Activated CD4-positive, alpha-beta T cell treated with anti-CD3 and anti-CD28 coated beads, Interleukin-2, Interleukin-6, amounts not matched to agents 100 ng/mL and 50 ng/mL, durations not matched to agents 16 hours and 8 hours (primary cell): ENCODE measurements at regions not wholly inside any gene's neighbourhood (a gene's known extent, or its start where the extent isn't known, plus 50 kb on each side); places are given as distances from the start of the nearest gene placed in this dataset.
"Not testable (repeated sequence)": the region's sequence is repeated elsewhere in the genome, so short reads cannot be mapped to it uniquely, and the experiment has no call there.

Experiments
- DNase-seq: peaks from one replicate; pipeline ENCODE4 v3.0.0-alpha.2; 2020

DNA sequence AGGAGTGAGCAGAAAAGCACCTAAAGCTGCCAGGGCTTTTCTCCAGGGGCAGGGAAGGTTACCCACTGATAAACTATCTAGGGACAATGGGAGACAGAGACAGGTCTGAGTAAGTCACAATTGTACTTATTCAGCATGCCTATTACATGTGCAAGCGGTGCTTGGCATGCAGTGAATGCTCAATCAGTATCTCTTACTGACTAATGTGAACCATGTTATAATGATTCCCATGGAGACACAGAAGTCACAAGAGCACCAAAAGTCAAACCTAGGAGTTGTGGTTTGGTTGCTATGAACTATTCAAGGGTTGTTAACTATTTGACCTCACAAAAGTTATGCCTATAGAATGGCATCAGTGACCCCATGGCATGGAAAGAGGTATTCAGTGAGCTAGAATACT is 50.0 kb upstream of the RASGRP1 start:
- no peak for DNase-seq

DNA sequence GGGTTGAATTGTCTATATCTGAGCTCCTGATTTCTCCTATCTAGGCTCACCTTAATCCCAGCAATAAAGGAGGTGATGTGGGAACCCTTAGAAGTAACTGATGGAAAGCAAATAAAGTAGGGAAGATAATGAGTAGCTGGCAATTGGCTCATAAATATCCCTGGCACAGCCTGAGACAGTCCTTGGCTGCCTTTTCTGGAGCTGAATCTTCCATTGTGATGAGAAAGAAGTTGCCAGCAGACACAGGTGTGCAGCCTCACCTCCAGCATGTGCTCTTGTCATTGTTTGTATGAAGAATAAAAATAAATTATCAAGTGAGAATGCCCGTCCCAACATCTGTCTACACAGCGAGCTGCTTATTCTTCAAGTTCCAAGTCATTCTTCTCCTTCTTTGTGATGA is 53.2 kb upstream of the RASGRP1 start:
- DNase-seq: no peak

DNA sequence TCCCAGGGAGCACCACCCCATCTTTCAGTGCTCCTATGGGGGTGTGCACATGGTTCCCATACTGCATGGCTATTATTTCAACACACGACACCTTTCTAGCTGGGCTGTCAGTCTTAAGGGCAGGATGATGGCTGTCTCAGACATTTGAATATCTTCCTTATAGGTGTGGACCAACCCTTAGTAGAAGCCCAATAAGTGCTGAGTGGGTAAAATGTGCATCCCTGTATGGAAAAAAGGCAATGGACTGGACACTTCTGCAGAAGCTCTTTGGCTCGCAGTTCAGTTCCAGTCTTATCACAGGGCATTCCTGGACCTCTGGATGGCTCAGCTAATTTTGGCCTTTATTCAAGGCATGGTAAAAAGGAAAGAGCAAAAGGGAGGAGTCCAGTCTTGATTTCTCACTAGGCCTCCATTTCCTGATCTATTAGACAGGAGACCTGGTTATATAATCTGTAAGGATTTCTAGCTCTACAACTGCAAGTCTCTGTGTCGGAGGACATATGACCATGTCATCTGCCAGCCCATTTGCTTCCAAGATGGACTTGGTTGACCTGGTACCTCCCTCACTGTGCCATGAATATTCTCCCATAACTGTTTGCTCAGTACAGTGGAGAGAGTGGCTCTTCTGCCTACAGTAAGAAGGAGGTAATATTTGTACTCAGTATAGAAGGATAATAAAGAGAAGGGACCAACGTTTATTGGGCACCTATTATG is 53.8 kb upstream of the RASGRP1 start:
- no peak for DNase-seq

DNA sequence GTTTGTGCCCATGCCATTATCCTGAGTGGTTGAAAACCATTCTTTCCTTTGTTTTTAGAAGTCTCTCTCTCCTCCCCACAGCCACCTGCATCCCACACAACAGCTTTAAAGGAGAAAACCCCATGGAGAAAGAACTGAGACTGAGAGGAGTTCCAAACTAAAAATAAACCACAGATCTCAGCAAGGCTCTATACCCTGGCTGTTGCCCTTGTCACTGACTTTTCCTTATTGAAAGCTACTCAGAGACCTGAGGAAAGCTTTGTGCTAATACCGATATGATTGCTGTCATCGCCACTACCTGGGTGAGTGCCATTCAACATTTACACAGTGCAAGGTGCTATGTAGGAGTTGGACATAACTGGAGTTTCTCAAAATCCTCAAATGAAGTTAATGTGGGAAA is 55.5 kb upstream of the RASGRP1 start:
- no peak for DNase-seq

DNA sequence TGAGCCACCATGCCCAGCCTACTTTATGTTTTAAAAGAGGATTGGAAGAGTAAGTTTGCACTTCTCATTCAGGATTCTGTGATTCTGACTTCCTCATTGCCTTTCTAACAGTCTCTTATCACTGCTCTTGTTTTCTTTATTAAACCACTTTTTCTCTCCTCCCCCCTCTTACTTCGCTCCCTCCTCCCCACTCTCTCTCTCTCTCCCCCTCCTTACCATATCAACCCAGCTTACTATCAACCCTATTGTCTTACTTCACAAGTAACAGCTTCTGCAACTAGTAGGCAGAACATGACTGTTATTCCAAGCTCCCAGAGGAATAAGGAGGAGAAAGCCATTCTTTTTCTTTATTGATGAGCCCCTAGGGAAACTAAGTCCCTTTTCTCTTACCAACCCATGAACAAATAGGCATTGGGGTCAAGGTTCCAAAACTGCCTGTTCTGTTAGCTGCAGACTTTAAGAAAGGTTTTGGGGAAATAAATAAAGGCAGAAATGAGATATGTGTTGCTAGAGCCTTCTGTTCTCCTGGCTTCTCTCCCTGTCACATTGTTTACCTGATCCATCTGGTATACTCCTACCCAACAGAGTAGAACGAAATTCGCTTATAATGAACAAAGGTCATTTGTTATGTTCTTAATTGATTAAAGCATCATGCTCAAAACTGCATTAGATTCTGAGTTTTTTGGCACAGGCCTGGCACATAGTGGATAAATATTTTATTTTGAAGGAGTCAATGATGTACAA is 56.4 kb upstream of the RASGRP1 start:
- DNase-seq: no peak

DNA sequence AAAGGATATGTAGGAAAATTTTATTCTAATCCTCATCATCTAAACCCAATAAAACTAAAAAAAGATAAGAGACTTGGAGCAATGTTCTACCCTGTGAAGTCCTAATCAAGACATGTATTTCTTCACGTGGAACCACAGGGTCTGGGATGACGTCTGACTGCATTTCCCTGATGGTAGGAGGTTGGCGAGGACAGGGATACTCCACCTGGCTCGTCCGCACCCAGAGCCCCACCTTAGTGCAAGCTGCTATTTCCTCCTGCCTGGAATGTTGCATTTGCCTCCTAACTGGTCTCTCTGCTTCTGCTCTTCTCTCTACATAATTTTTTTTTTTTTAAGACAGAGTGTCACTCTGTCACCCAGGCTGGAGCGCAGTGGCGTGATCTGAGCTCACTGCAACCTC is 57.7 kb upstream of the RASGRP1 start:
- DNase-seq: no peak

DNA sequence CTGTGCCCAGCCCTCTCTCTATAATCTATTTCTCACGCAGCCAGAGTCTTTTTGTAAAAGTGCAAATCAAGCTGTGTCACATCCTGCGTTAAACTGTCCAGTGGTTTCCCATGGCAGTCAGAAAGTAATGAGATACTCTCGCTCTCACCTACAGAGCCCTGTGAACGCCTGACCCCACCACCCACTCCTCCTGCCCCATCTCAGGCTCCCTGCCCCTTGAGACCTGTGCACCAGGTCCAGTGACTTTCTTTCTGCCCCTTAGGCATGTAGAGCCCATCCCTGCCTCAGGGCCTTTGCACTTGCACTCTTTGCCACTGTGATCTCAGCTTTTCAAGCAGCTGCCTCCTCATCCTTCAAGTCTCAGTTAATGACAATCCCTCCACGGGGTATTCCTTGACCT is 58.3 kb upstream of the RASGRP1 start:
- no peak for DNase-seq

DNA sequence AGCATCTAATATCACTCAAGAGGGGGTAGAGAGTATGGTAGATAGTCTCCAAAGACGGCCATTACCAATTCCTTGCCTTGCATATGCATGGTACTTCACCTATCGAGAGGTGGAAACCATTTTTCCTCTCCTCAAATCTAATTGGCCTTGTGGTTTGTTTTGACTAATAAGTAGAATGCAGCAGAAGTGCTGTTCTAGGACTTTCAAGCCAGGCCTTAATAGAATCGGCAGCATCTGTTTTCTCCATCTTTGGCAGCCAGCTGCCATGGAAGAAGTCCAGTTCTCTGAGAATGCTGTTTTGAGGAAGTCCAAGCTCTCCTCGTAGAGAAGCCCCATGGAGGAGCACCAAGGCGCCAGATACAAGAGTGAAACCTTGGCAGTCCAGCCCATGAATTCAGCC is 59.1 kb upstream of the RASGRP1 start:
- no peak for DNase-seq

DNA sequence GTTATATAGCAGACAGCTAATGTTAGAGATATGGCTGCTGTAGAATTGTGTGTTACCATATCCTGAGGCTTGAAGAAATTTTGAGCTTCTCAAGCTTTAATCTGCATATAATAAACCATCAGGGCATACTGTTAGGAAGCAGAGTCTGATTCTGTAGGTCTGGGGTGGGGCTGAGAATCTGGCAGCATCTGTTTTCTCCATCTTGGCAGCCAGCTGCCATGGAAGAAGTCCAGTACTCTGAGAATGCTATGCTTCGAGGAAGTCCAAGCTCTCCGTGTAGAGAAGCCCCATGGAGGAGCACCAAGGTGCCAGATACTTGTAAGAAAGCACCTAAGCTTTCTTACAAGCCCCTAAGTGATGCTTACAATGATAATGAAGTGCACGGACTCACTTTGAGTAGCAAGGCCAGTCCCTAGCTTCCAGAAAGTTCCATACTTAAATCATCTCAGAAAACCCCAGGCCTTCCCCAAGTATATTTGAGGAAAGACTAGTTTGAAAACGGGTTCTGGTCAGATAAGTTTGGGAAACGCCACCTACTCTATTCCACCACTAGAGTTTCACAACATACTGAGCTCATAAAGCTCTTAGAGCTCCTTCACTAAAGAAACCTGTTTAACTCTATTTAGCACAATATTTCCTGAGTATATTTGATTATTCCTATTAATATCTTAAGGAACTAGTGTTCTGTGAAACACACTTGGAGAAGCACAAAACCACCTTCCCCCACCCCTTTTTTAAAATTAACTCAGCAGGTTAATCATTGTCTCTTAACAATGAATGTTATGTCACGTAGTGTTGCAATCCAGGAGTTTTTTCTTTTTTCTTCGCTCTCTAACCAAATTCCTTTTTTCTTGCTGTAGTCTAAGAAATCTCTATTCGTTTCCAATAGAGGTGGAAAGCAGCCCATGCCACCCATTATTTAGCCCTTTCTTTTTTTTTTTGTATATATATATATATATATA is 59.9 kb upstream of the RASGRP1 start:
- no peak for DNase-seq

DNA sequence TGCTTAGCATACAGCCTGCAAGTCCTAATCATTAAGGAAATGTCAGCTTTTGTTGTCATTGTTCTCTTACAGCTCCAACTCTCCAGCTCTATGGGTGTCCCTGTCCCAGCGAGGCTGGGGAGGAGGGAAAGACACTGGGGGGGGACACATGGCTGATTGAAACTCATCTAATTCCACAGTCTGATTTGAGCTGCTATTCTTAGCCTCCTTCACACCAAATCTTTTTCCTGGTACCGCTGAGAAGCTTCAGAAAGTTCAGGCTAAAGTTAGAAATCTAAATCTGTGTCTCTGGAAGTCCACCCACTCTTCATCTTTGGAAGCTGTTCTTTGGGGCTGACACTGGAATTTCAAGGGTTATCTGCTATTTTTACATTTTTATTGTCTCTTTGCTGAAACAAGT is 61.3 kb upstream of the RASGRP1 start:
- no peak for DNase-seq

DNA sequence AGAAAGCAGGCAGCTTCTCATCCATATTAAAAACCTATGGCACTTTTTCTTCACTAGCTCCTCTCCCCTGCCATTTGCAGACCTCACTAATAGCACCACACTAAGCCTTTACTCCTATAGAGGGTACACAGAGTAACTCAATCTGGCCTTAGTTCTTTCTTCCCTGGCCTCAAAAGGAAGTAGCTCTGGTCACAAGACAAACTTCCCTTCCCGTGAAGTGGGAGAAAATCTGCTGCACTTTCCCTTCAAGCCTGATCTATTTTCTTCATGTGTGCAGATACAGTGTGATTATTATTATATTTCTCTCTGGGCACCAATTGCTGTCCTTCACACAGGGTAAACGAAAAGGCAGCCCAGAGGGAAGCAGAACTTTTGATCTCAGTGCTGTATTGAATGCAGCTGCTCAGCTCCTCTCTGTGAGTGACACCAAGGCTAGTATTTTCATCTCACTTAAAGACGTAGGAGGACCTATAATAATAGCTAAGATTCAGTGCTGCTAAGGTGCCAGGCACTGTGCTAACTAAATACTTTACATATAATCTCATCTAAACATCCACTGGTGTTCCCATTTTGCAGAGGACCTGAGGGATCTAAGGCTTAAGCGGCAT is 61.9 kb upstream of the RASGRP1 start:
- DNase-seq: no peak

DNA sequence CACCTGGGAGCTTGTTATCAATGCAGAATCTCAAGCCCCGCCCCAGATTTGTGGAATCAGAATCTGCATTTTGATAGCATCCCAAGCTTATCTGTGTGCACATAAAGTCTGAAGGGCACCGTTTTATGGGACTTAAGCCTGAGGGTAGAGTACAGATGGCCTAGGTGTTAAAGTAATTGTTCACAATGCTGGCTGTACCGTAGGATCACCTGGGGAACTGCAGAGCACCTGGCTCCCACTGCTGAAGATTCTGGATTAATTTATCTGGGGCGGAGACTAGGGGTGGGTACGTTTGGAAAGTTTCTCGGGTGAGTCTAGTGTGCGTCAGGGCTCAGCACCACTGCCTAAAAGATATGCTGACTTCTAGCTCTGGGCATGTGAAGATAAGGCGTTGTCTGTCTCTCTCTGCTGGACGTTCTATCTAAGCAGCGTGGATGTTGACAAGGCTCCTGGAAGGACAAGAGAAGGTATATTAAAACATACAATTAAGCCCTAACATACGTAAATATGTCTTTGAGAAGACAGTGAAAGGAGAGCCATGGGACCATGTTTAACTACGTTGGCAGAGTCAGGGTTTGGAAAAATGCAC is 63.2 kb upstream of the RASGRP1 start:
- DNase-seq: no peak

DNA sequence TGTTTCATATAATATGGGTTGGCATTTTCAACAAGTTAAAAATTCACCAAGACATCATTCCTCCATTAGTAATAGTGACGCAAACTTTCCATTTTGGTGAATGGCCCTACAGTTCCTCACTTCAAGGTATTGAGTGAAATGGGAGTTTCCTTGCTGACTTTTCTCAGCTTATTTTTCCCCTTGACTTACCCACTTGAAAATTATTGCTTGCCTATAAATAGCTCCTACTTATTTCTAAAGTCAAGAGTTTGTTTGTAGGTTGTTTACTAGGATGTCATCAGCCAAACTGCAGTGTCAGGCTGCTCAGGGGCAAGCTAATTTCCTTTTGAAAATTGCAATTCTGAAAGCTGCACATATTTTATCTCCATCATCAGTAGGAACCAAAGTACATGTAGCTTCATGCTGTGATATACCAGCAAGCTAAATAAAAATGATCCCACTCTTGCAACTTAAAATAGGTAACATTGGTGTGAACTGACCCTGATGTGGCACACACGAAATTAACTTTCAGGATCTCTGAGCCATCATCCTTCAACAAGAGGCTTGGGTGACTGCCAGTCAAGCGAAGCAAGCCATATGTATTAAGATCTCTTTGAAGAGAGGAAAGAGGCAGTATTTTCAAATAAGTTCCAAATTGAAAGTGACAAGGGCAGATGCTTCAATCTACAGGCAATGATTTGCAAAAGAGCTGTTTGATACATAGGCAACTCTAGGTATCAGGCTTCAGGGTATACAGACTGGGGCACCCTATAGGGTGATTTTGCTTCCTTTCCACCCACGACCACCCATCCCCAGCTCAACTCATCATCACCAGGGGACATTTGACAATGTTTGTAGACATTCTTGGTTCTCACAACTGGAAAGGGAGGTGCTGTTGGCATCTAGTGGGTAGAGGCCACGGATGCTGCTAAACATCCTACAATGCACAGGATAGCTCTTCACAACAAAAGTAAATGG is 66.8 kb upstream of the RASGRP1 start:
- DNase-seq: no peak

DNA sequence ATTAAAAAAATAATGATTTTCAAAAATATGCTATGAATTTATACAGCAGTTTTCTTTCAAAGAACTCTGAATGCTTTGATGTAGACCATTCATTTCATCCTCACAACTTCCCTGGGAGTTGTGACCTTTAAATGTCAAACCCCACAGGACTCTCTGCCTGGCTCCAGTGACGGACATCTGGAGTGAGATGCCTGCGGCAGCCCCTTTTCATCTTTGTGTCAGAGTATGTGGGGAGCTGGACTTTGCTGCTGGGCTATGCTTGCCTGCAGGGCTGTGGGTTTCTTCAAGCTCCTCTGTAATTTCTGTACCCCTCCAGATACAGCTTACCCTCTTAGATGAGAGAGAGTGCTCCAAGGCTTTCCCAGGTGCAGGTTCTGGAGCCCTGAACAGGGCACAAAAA is 70.6 kb upstream of the RASGRP1 start:
- no peak for DNase-seq

DNA sequence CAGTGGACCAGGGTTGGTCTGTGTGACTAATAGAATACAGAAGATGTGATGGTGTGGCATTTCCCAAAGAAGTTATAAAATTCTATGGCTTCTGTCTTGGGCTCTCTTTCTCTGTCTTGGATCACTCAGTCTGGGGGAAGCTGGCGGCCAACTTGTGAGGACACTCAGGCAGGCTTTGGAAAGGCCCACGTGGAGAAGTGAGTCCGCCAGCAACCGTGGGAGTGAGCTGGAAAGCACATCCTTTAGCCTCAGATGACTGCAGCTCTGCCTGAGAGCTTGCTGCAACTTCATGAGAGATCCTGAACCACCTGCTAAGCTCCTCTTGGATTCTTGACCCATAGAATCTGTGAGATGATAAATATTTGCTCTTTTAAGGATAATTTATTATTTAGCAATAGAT is 72.0 kb upstream of the RASGRP1 start:
- DNase-seq: no peak

DNA sequence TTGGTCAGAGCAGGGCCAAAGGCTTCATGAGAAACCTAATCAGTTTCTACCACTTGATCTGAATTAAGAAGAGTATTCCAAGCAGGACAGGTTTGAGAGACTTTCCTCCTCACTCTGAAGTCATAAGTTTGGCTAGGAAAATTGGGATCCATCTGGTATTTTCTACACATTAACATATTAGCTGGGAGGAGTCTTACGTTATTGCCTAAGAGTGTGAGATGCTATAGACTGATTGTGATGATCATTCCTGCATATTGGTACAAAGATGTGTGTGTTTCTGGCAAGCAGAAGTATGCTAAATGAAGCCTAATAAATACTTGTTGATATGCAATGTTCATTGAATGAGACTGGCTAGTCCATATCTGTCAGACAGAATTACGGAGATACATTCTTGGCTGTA is 73.5 kb upstream of the RASGRP1 start:
- DNase-seq: no peak

DNA sequence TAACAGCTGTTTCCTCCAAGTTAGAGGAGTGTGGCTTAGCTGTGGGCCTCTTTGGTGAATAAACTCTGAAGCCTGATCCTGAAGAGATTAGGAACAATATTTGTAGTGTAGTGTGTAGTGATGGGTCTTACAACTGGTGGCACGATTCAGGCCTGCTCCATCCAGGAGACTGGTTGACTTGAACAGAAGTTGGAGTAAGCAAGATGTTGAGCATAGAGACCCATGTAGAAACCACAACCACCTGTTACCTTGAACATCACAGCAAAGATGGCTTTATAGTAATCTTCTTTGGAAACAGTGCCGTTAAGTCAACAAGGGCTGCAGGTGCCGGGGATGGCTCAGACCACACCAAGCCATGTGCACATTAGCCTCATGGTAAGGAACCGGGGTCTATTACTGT is 74.2 kb upstream of the RASGRP1 start:
- DNase-seq: no peak

DNA sequence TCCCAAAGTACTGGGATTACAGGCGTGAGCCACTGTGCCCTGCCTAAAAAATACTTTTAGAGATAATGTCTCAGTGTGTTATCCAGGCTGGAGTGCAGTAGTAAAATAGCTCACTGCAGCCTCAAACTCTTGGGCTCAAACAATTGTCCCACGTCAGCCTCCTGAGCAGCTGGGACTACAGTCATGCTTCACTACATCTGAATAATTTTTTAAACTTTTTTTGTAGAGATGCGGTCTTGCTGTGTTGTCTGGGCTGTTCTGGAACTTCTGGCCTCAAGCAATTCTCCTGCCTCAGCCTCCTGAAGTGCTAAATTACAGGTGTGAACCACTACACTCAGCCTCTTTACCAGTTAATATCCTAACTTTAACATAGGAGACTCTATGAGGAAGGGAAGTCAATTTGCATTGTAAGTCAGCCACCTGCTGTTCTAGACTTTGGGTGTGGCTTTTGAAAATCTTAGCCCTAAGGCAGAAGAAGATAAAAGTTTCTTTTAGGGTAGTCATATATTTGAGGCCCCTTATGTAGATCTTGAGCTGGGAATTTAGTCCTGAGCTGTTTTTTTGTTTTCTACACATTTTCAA is 78.2 kb upstream of the RASGRP1 start:
- no peak for DNase-seq

DNA sequence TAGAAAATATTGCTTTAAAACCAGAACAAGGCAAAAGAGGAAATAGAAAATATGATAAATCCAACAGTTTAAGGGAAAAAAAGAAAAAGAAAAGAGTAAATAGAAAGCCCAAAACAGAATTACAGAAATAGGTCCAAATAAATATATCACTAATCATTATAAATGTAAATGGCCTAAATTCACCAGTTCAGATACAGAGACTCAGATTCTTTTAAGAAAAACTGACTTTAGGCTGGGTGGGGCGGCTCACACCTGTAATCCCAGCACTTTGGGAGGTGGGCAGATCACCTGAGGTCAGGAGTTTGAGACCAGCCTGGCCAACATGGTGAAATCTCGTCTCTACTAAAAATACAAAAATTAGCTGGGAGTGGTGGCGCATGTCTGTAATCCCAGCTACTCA is 79.7 kb upstream of the RASGRP1 start:
- DNase-seq: not testable (repeated sequence)

DNA sequence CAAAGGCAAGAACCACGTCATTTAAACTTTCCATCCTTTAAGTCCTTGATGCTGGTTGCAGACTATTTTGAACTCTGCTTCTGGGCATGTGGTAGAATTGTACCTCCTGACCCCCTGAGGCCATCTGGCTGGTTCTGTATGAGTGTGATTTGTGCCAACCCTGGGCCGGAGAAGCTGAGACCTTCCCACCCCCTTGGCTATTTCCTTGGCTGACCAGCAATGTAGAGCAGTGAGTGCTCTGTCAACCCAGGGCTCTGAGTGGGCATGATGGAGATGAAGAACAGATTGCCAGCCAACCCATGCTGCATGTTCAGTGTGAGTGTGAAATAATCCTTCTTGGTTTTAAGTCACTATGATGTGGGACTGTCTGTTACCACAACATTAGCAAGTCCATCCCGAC is 82.1 kb upstream of the RASGRP1 start:
- DNase-seq: no peak

DNA sequence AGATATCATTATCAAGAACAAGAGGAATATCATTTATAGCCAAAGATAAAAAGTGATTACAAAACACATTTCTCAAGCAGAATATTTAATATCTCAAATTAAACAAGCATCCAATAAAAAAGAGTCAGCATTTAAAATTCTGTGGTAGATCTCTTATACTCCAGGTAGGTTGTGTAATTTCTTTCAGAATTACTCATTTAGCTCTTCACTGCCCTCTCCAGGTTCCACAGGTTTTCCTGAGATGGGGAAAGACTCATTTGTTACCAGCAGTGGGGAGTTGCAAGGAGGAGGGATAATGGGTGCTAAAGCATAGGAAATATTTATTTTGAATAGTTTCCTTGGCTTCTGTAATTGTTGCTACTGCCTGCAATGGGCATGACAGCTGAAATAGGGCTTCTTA is 83.1 kb upstream of the RASGRP1 start:
- no peak for DNase-seq
